Endodermal cell (in vitro differentiated cells): ENCODE measurements at regions not wholly inside any gene's neighbourhood (a gene's known extent, or its start where the extent isn't known, plus 50 kb on each side); places are given as distances from the start of the nearest gene placed in this dataset.

Source experiments
- DNase-seq: peaks from one replicate; pipeline ENCODE4 v3.0.0-alpha.2; 2017
- H3K27ac ChIP-seq: 2 replicates; pipeline ENCODE4 v1.5.1; 2013; ENCODE audit warnings: mild to moderate bottlenecking, low read depth, low read length, moderate library complexity
- H3K27me3 ChIP-seq: 2 replicates; pipeline ENCODE4 v1.6.1; 2013; ENCODE audit warnings: mild to moderate bottlenecking, low read length, moderate library complexity; ENCODE audit not compliant: insufficient read depth, control insufficient read depth, poor library complexity, severe bottlenecking
- H3K36me3 ChIP-seq: 2 replicates; pipeline ENCODE4 v1.7.0; 2013; ENCODE audit warnings: mild to moderate bottlenecking, low read length, moderate library complexity; ENCODE audit not compliant: control insufficient read depth, insufficient read depth
- H3K4me1 ChIP-seq: one replicate; pipeline ENCODE4 v1.7.0; 2013; ENCODE audit warnings: low read length; ENCODE audit not compliant: control insufficient read depth, insufficient read depth
- H3K4me3 ChIP-seq: 2 replicates; pipeline ENCODE4 v1.5.1; 2013; ENCODE audit warnings: mild to moderate bottlenecking, low read length, moderate library complexity
- H3K9ac ChIP-seq: 2 replicates; pipeline ENCODE4 v1.6.1; 2013; ENCODE audit warnings: mild to moderate bottlenecking, low read length, moderate library complexity; ENCODE audit not compliant: poor library complexity, severe bottlenecking; ENCODE audit errors: extremely low read depth
- H3K9me3 ChIP-seq: 2 replicates; pipeline ENCODE4 v1.6.1; 2013; ENCODE audit warnings: mild to moderate bottlenecking, low read length, moderate library complexity; ENCODE audit not compliant: control insufficient read depth
- H3K27ac Mint-ChIP-seq: 2 replicates; pipeline ENCODE4 v1.8.0; 2020; ENCODE audit warnings: mixed read lengths
- H3K27me3 Mint-ChIP-seq: 2 replicates; pipeline ENCODE4 v1.8.0; 2021; ENCODE audit warnings: mild to moderate bottlenecking, mixed read lengths; ENCODE audit not compliant: insufficient read depth
- H3K36me3 Mint-ChIP-seq: 2 replicates; pipeline ENCODE4 v1.8.0; 2020; ENCODE audit warnings: low read depth, mixed read lengths
- H3K4me1 Mint-ChIP-seq: 2 replicates; pipeline ENCODE4 v1.8.0; 2020; ENCODE audit warnings: mixed read lengths
- H3K4me3 Mint-ChIP-seq: 2 replicates; pipeline ENCODE4 v1.8.0; 2020; ENCODE audit warnings: mild to moderate bottlenecking, moderate library complexity, mixed read lengths
- H3K9me3 Mint-ChIP-seq: 2 replicates; pipeline ENCODE4 v1.8.0; 2020; ENCODE audit warnings: mild to moderate bottlenecking, mixed read lengths
- WGBS, 2 experiments: methylation state at CpG; one replicate each; pipeline versions ENCODE4 v1.1.5 to v1.1.7; 2013; ENCODE audit warnings: missing lambda C conversion rate in 2 of 2, mixed read lengths in 1 of 2; ENCODE audit not compliant: insufficient coverage in 1 of 2, insufficient read length in 1 of 2; 5-methylcytosine and 5-hydroxymethylcytosine counted together
- TF ChIP-seq, protein P1 (sequence below): fragments of 200-600 bp; sonication (generic); conservative IDR thresholded peaks from 2 replicates; pipeline ENCODE4 v1.5.0; 2021; ENCODE audit warnings: antibody characterized with exemption, mild to moderate bottlenecking

DNA sequence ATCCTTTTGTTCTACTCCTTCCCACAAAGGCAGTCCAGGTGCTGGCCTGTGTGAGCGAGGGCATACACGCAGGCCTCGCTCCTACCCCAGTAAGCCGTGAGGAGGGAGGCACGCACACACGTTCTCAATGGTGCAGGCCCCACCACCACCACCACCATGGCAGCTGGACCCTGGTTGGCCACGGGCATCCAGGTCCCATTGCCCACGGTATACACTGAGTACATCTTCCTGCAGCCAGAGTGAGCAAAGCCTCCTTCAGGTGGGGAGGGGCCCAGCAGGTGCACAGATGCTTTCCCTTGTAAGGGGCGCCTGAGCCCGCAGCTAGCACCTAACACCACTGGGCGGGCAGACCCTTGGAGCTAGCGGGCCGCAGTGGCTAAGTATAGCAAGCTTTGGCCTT, 373.3 kb upstream of the MKI67 start:
- Histone ChIP-seq H3K4me3 (no peak overlapping the region), H3K27me3 (no peaks in the 10 kb centered on the region), H3K9ac (no peak overlapping the region), H3K9me3 (no peaks in the 10 kb centered on the region), H3K27ac (no peak overlapping the region), H3K36me3 (no peaks in the 10 kb centered on the region), H3K4me1 (no peaks in the 10 kb centered on the region)
- H3K4me3 Mint-ChIP-seq, result no peak overlapping the region
- H3K36me3 Mint-ChIP-seq, result no peaks in the 10 kb centered on the region
- no peaks in the 10 kb centered on the region for H3K9me3 Mint-ChIP-seq
- no peaks in the 10 kb centered on the region for H3K4me1 Mint-ChIP-seq
- no peaks in the 10 kb centered on the region for H3K27me3 Mint-ChIP-seq
- 95 to 98% methylated on average over 9 to 13 of the region's 13 CpGs for WGBS, 2 experiments
- no peak overlapping the region for H3K27ac Mint-ChIP-seq
- no peak for DNase-seq
- TF ChIP-seq, protein P1, sequence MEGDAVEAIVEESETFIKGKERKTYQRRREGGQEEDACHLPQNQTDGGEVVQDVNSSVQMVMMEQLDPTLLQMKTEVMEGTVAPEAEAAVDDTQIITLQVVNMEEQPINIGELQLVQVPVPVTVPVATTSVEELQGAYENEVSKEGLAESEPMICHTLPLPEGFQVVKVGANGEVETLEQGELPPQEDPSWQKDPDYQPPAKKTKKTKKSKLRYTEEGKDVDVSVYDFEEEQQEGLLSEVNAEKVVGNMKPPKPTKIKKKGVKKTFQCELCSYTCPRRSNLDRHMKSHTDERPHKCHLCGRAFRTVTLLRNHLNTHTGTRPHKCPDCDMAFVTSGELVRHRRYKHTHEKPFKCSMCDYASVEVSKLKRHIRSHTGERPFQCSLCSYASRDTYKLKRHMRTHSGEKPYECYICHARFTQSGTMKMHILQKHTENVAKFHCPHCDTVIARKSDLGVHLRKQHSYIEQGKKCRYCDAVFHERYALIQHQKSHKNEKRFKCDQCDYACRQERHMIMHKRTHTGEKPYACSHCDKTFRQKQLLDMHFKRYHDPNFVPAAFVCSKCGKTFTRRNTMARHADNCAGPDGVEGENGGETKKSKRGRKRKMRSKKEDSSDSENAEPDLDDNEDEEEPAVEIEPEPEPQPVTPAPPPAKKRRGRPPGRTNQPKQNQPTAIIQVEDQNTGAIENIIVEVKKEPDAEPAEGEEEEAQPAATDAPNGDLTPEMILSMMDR, result no peak

DNA sequence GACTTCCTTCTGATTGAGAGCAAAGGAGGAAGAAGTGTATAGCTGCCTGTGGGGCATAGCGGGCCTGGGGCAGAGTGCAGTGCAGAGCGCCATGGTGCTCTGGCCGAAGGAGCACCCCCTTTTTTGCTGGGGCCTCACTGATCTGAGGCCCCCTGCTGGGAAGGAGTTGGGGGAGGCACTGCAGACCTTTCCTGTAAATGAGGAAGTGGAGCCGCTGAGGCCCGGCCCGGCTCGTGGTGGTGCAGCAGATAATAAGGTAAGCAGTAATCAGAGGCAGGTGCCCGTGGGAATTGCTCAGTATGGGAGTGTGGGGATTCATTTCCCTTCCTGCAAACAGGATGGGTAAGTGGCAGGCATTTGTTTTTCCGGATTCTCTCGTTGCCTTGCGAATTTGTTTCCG, 373.7 kb upstream of the MKI67 start:
- Mint-ChIP-seq H3K36me3 (no peaks in the 10 kb centered on the region), H3K9me3 (no peaks in the 10 kb centered on the region), H3K4me3 (no peak overlapping the region), H3K27ac (no peak overlapping the region), H3K4me1 (no peaks in the 10 kb centered on the region), H3K27me3 (no peaks in the 10 kb centered on the region)
- Histone ChIP-seq H3K4me3 (no peak overlapping the region), H3K36me3 (no peaks in the 10 kb centered on the region), H3K9ac (no peak overlapping the region), H3K27ac (no peak overlapping the region), H3K9me3 (no peaks in the 10 kb centered on the region), H3K27me3 (no peaks in the 10 kb centered on the region), H3K4me1 (no peaks in the 10 kb centered on the region)
- no peak for DNase-seq
- TF ChIP-seq, protein P1, result no peak
- WGBS, 2 experiments, result 92 to 96% methylated on average over 9 to 12 of the region's 12 CpGs

DNA sequence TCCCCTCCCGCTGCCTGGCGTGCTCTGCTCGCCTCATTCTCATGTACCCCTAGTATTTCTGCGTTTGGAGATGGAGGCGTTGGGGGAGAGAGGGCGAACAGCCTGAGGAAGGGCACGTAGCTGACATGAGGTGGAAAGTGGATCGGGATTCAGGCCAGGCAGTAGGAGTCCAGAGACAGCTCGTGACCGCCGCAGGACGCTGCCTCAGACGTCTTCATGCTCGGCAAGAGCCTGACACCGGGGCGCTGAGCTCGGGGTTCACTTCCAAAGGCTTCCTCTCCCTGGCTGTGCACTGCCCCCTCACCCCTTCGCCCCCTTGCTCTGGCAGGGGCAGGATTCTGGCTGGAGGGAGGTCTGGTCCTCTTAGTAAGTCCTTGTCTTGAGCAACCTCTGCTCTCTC, 374.4 kb upstream of the MKI67 start:
- Mint-ChIP-seq H3K27me3 (no peaks in the 10 kb centered on the region), H3K9me3 (no peaks in the 10 kb centered on the region), H3K27ac (no peak overlapping the region), H3K36me3 (no peaks in the 10 kb centered on the region), H3K4me3 (no peak overlapping the region), H3K4me1 (no peaks in the 10 kb centered on the region)
- Histone ChIP-seq H3K27me3 (no peaks in the 10 kb centered on the region), H3K36me3 (no peaks in the 10 kb centered on the region), H3K9ac (no peak overlapping the region), H3K4me1 (no peaks in the 10 kb centered on the region), H3K9me3 (no peaks in the 10 kb centered on the region), H3K4me3 (no peak overlapping the region), H3K27ac (no peak overlapping the region)
- TF ChIP-seq, protein P1, result no peak
- 95 to 100% methylated on average over 3 to 18 of the region's 18 CpGs for WGBS, 2 experiments
- no peak for DNase-seq
